ENCODE measurements at regions not wholly inside any gene's neighbourhood (a gene's known extent, or its start where the extent isn't known, plus 50 kb on each side); places are given as distances from the start of the nearest gene placed in this dataset.

- H3K9me3 ChIP-seq = no peaks in the 10 kb centered on the region
- no peaks in the 10 kb centered on the region for H3K4me1 ChIP-seq
- DNase-seq = no peak
- no peak overlapping the region for H3K27ac ChIP-seq
- no peaks in the 10 kb centered on the region for H3K36me3 ChIP-seq
- H3K27me3 ChIP-seq = no peaks in the 10 kb centered on the region
- intact Hi-C loops (cut with DNase I; ENCODE audit: low total_unique reads) (loop anchor here (10.0 kb wide), 1 partner anchor 69 kb away; no protein-coding TSS in a partner anchor), in situ Hi-C loops (cut with MboI; ENCODE audit: low pct_ligation_motif_present in 1 of 4, low pct_unique_long_range_greater_than_20kb in 1 of 4, low sequenced_read_pairs in 3 of 4) (loop anchor here in 2 of 4 donors (25.0 kb wide), 1 partner anchor 147 kb away; no protein-coding TSS in a partner anchor)
- 74 to 80% methylated on average over 1 to 3 of the region's 3 CpGs for WGBS, 2 donors (ENCODE audit: low coverage in 1 of 2)
- no peak overlapping the region for H3K4me3 ChIP-seq
- TF ChIP-seq CTCF (IDR thresholded peaks at IDR 0.05) (no peak), POLR2AphosphoS5 (IDR thresholded peaks at IDR 0.05) (no peak), EP300 (IDR thresholded peaks at IDR 0.05; ENCODE audit: low read depth) (no peak), POLR2A (IDR thresholded peaks at IDR 0.05) (no peak)
Observed at GRCh38 chr14:22315336-22315735, 273.7 kb downstream of the DAD1 start.

- in situ Hi-C loops (cut with MboI; ENCODE audit: low pct_ligation_motif_present in 1 of 4, low pct_unique_long_range_greater_than_20kb in 1 of 4, low sequenced_read_pairs in 3 of 4) = loop anchor here in 2 of 4 donors (25.0 kb wide), 1 partner anchor 148 kb away; no protein-coding TSS in a partner anchor
- no peaks in the 10 kb centered on the region for H3K9me3 ChIP-seq
- no peaks in the 10 kb centered on the region for H3K4me1 ChIP-seq
- no peaks in the 10 kb centered on the region for H3K36me3 ChIP-seq
- DNase-seq = no peak
- 37 to 49% methylated on average over 3 to 6 of the region's 6 CpGs for WGBS, 2 donors (ENCODE audit: low coverage in 1 of 2)
- H3K27me3 ChIP-seq = no peaks in the 10 kb centered on the region
- intact Hi-C loops (cut with DNase I; ENCODE audit: low total_unique reads) = loop anchor here (10.0 kb wide), 1 partner anchor 70 kb away; no protein-coding TSS in a partner anchor
- no peak overlapping the region for H3K27ac ChIP-seq
- TF ChIP-seq CTCF (IDR thresholded peaks at IDR 0.05) (peak; percentile 50 to 71 (median 62)), POLR2A (IDR thresholded peaks at IDR 0.05) (no peak)
- no peak overlapping the region for H3K4me3 ChIP-seq
Observed at GRCh38 chr14:22314183-22314820, 274.7 kb downstream of the DAD1 start.

- no peak overlapping the region for H3K4me3 ChIP-seq
- H3K27me3 ChIP-seq = no peaks in the 10 kb centered on the region
- in situ Hi-C loops (cut with MboI; ENCODE audit: low pct_ligation_motif_present in 1 of 4, low pct_unique_long_range_greater_than_20kb in 1 of 4, low sequenced_read_pairs in 3 of 4) (loop anchor here in 2 of 4 donors (25.0 kb wide), 1 partner anchor 149 kb away; no protein-coding TSS in a partner anchor), intact Hi-C loops (cut with DNase I; ENCODE audit: low total_unique reads) (loop anchor here (10.0 kb wide), 1 partner anchor 72 kb away; no protein-coding TSS in a partner anchor)
- H3K27ac ChIP-seq = no peak overlapping the region
- DNase-seq = no peak
- no peaks in the 10 kb centered on the region for H3K36me3 ChIP-seq
- TF ChIP-seq CTCF (IDR thresholded peaks at IDR 0.05) (no peak), POLR2AphosphoS5 (IDR thresholded peaks at IDR 0.05) (no peak), EP300 (IDR thresholded peaks at IDR 0.05; ENCODE audit: low read depth) (no peak)
- H3K9me3 ChIP-seq = no peaks in the 10 kb centered on the region
- no peaks in the 10 kb centered on the region for H3K4me1 ChIP-seq
- 25 to 33% methylated on average over 1 of the region's 1 CpG for WGBS, 2 donors (ENCODE audit: low coverage in 1 of 2)
Observed at GRCh38 chr14:22313172-22313801, 275.7 kb downstream of the DAD1 start.

- TF ChIP-seq CTCF (IDR thresholded peaks at IDR 0.05) (no peak), POLR2A (IDR thresholded peaks at IDR 0.05) (no peak), EP300 (IDR thresholded peaks at IDR 0.05; ENCODE audit: low read depth) (no peak), POLR2AphosphoS5 (IDR thresholded peaks at IDR 0.05) (no peak)
- Histone ChIP-seq H3K27ac (no peak overlapping the region), H3K4me3 (no peak overlapping the region), H3K9me3 (no peaks in the 10 kb centered on the region), H3K27me3 (no peaks in the 10 kb centered on the region), H3K4me1 (no peaks in the 10 kb centered on the region), H3K36me3 (no peaks in the 10 kb centered on the region)
- no peak for DNase-seq
- WGBS, 2 donors (ENCODE audit: low coverage in 1 of 2) = 75% methylated on average over 1 of the region's 1 CpG; no CpG with 5 or more reads in 1 of the 2 donors
- intact Hi-C loops (cut with DNase I; ENCODE audit: low total_unique reads) (loop anchor here (10.0 kb wide), 1 partner anchor 73 kb away; no protein-coding TSS in a partner anchor), in situ Hi-C loops (cut with MboI; ENCODE audit: low pct_ligation_motif_present in 1 of 4, low pct_unique_long_range_greater_than_20kb in 1 of 4, low sequenced_read_pairs in 3 of 4) (loop anchor here in 2 of 4 donors (25.0 kb wide), 1 partner anchor 151 kb away; no protein-coding TSS in a partner anchor)
Observed at GRCh38 chr14:22311636-22312035, 277.4 kb downstream of the DAD1 start.
